Tongue (tissue), 1 donor: ENCODE measurements at regions not wholly inside any gene's neighbourhood (a gene's known extent, or its start where the extent isn't known, plus 50 kb on each side); places are given as distances from the start of the nearest gene placed in this dataset.
"Not testable (repeated sequence)": the region's sequence is repeated elsewhere in the genome, so short reads cannot be mapped to it uniquely, and the experiment has no call there.

ENCODE experiments used
- DNase-seq: peaks from one replicate; pipeline ENCODE4 v3.0.0-alpha.2; 2015

- no peak for DNase-seq
Observed at GRCh38 chr5:124550731-124551130, 195.7 kb downstream of the ZNF608 start.

DNA sequence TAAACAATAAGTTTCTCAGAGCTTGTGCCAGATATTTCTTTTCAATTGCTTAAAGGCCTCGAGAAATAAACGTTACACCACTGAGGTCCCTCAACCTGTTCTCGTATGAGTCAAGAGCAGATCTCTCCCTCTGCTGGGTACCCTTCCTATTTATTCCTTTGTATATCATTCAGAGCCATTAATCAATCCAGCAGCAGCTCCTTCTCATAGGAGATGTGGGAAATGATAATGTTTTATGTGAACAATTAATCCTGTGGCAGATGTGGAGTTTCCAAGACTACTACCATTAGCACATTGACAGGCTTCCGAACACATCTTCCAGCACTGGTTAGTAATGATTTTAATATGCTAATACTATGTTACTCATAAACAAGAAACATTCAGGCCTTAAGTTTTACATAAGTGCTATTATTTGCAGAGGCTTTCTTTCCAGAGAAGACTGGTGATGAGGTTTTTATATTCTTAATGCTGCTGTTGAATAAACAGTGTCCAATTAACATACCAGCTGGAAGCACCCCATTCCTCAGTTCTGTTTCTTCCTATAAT is 196.5 kb downstream of the ZNF608 start:
- no peak for DNase-seq

- peak; percentile 39 for DNase-seq
Observed at GRCh38 chr5:124546643-124547042, 199.8 kb downstream of the ZNF608 start.

GRCh38 chr5:124544366-124545055 is 201.9 kb downstream of the ZNF608 start:
- DNase-seq, result no peak

- no peak for DNase-seq
Observed at GRCh38 chr5:124538931-124539330, 207.5 kb downstream of the ZNF608 start.

GRCh38 chr5:124538191-124538590 is 208.2 kb downstream of the ZNF608 start:
- DNase-seq, result no peak

DNA sequence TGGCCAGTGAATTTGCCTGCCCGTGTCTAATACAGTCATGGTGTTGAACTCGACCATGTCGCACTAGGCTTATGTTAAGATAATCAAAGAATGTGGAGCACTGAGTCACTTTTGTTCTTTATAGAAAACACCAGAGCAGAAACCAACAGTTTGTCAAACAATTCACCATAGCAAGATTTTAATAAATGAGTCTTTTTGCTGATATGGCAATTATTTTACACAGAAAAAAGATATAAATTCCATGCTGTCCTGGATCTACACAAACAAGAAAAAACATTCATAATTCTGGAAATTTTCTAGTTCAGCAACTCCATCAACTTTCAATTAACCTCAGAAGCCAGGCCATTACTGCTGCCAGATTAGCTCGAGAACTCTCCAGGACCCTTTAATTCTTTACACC is 208.9 kb downstream of the ZNF608 start:
- DNase-seq, result no peak

- no peak for DNase-seq
Observed at GRCh38 chr5:124537107-124537506, 209.3 kb downstream of the ZNF608 start.

DNA sequence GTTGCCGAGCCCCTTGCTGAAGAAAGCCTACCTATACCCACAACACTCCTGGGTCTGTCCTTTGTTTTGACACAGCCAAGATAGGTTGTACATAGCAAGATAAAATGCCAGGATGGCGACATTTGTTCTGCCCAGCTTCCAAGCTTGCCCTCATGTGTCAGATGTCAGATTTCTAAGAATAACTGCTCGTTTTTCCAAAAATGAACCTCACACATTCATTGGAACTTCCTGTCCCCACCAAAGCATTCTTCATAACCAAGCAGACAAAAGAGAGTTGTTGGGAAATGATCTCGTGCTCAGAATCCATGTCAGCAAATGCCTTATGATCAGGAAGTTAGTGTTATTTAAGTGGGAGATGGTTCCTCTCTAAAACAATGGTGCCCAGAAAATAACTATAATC is 210.1 kb downstream of the ZNF608 start:
- no peak for DNase-seq

- DNase-seq, result no peak
Observed at GRCh38 chr5:124530916-124531315, 215.5 kb downstream of the ZNF608 start.

DNA sequence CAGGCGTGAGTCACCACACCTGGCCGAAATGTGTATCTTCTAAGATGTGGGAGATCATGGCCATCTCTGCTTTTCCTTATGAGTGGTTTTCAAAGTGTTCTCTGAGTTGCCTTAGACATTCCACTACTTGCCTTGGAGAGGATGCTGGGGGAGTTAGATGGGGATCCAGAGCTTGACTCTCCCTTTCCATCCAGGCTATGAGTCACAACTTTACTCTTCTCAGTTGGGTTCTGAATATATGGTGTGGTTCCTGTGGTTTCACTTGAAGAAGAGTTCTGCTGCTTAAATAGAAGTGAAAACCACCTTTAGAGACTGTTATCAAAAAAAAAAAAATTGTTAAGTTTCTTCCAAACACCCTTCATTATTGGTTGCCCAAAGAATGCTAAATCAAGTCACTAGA is 217.6 kb downstream of the ZNF608 start:
- no peak for DNase-seq

DNA sequence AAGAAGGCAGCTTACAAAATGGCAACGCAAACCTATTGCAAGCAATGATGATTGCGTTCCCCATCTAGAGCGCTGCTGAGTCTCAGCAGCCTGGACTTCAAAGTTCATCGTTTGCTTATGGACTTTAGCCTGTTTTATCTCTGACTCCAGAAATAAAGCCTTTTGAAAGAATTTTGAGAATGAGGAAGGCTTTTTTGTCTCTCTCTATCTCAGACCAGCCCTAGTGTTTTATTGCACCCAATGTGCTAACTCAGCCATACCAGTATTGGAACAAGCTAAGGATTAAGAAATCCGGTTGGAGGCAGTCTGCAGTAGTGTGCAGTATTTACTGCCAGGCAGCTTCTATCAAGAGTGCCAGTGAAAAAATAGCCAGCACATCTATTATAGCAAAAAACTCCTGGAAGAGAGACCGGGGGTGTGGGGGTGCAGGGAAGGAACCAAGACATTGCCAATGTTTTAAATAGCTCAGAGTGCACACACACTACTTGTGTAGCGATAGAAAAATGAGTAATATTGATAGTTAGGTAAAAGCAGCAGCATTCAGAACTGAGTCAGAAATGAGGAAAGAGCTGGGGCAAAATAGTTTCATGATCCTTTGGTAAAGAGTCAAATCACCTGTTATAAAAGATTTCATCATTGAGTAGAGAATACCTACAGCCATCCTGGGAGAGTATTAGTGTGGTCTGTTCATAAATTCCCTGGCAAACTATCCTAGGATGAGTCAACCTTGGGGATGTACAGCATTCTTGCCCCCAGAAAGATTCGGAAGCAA is 219.0 kb downstream of the ZNF608 start:
- DNase-seq, result no peak

- DNase-seq, result not testable (repeated sequence)
Observed at GRCh38 chr5:124526079-124526478, 220.4 kb downstream of the ZNF608 start.

DNA sequence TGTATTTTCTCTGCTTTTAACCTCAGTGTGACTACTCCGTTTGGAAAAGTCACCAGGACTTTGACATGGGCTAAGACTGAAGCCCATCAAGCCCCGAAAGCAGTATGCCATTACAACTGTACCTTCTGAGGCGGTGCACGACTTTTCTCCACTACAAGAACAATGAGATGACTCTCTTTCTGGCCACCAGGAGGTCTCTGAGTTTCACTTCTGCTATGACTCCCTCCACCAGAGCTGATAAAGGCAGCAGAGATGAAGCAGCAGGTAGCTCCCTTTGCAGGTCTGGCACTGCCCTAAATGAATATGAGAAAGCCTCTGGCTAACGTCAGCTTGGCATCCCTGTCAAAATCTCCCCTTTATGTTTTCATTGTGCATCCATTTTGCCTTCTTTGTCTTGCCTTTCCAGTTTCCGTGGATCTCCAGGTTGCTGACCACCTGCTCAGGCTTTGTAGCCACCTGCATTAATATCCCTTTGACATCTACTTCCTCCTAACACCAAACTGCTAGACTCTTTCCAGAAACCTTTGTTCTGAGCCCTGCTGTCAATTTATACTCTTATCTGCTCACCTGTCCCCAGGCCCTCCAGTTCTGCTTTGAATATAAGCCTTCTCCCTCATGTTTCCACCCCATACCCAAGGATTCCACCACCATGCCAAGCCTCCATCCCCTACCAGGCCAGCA is 221.7 kb downstream of the ZNF608 start:
- DNase-seq, result no peak

- DNase-seq, result no peak
Observed at GRCh38 chr5:124523897-124524296, 222.5 kb downstream of the ZNF608 start.

DNA sequence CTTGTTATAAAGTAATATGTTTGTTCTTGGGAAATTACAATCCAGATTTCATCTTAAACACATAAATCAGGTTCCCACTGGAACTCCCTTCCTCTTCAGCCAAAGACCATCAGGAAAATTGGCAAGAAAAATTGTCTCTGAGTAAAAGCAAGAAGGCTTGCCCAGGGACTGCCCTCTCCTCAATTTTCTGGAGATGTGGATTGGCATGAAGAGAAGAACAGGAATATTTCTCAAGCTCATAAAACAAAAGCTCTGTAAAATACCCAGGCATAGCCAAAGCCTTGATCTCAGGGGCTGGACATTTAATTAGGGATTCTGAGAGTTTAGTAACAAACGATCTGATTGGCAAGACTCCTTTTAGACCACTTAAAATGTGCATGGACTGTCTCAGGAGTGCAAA is 223.4 kb downstream of the ZNF608 start:
- DNase-seq, result peak; percentile 31

- DNase-seq, result no peak
Observed at GRCh38 chr5:124521461-124522230, 224.8 kb downstream of the ZNF608 start.

DNA sequence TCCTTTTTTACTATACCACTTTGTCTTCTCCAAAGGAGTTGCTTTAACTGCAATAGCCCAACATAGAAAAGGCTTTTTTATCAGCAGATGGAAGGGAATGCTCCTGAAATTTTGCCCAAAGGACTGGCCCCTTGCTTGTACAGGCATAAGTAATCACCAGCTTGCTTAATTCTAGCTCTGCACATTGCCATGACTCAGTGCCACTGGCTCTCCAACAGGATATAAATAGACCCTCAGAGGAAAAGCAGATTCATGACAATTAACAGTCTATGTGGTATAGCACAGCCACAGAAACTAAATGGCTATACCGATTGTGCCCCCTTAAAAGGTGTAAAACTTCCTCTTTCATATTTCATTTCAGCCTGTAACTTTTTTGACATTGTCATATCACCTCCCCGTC is 227.0 kb downstream of the ZNF608 start:
- DNase-seq, result peak; percentile 20

DNA sequence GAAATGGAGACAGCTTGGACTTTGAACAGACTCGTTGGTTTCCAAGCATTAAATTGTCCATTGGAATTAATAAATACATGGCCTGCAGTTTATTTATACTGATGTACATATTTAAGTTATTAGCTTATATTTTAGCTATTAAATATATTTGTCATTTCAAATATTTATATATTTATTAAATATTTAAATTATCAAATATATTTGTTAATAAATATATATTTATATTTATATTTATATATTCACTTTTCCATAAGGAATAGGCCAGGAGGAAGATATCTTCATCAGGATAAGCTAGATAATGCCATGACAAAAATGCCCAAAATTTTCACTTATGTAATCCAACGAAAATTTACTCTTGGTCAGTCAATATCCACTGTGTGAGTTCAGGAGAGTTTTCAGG is 229.9 kb downstream of the ZNF608 start:
- no peak for DNase-seq

DNA sequence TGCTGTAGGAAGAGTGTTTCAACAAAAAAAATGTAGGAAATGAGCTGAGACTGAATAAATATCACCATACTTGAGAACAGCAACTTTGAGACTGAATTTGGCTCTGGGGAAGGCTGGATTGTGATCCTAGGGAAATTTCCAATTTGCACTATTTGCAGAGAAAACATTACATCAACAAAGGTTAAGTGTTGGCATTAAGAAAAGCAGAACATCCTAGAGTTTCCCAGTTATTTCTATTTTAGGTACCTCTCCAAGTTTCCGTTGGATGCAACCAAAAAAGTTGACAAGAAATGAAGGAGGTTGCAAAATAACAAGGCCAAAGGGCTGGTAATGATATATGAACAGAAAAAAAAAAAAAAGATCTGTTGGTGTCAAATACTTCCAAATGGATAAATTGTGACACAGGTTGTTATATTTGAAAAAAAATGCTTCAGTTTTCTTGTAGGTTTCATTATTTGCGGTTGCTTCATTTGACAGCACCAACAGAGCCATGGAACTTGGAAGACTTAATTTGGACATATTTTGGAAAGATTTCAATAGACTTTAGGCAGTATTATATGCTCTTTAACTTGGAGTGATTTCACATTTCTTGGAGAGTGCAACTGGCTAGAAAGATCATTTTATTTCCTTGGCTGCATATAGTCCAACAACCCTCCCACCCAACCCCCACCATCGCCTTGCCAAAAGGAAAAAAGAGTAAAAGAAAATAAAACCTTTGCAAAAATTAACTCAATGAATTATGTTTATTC is 230.8 kb downstream of the ZNF608 start:
- DNase-seq, result peak; percentile 62

DNA sequence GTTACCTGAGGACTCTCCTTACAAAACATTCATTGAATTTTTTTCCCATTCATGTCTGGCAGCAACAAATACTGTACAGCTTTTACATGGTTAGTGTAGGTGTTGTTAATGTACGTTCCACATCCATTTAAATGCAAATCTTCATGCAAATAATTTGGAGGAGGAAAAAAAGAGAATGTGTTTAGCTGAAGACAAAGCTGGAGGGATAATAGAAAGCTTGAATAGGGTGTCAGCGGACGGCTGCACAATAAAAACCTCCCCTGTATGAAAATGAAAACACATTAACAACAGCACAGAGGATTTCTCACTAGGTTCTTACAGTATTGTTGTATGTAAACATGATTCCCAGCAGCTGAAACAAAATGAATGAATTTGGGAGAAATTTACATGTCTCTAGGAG is 231.5 kb downstream of the ZNF608 start:
- DNase-seq, result no peak
